Erythroblast (primary cell): ENCODE measurements at regions not wholly inside any gene's neighbourhood (a gene's known extent, or its start where the extent isn't known, plus 50 kb on each side); places are given as distances from the start of the nearest gene placed in this dataset.

Source experiments
- GATA1 ChIP-seq: IDR thresholded peaks from 2 replicates; pipeline ENCODE4 v1.6.1; 2011; ENCODE audit warnings: low read depth, mild to moderate bottlenecking, control low read depth, low read length, moderate library complexity
- POLR2A ChIP-seq: IDR thresholded peaks from 2 replicates; pipeline ENCODE4 v1.6.1; 2011; ENCODE audit warnings: mild to moderate bottlenecking, low read length

- TF ChIP-seq POLR2A (no peak), GATA1 (no peak)
Measured at GRCh38 chr18:41436772-41437171, 518.3 kb upstream of the PIK3C3 start.
